ENCODE measurements at regions not wholly inside any gene's neighbourhood (a gene's known extent, or its start where the extent isn't known, plus 50 kb on each side); places are given as distances from the start of the nearest gene placed in this dataset.

- no peak for TF ChIP-seq CTCF (IDR thresholded peaks at IDR 0.05)
- Histone ChIP-seq H3K27me3 (no peaks in the 10 kb centered on the region), H3K9me3 (no peaks in the 10 kb centered on the region), H3K4me1 (ENCODE audit: control insufficient read depth in 1 of 2, insufficient read depth in 1 of 2, low read depth in 1 of 2, low read length in 1 of 2) (peaks cover 0 to 6% of the 10 kb centered on the region in 2 experiments), H3K4me3 (ENCODE audit: low read depth in 1 of 2, low read length in 1 of 2) (no peak overlapping the region), H3K27ac (no peak overlapping the region), H3K36me3 (no peaks in the 10 kb centered on the region)
These were observed 119.1 kb upstream of the C1orf174 start for GRCh38 chr1:4019147-4019521.

- H3K9me3 ChIP-seq = no peaks in the 10 kb centered on the region
- no peak for TF ChIP-seq CTCF (IDR thresholded peaks at IDR 0.05)
- H3K4me1 ChIP-seq (ENCODE audit: control insufficient read depth in 1 of 2, insufficient read depth in 1 of 2, low read depth in 1 of 2, low read length in 1 of 2) = peaks cover 0 to 6% of the 10 kb centered on the region in 2 experiments
These were observed 119.7 kb upstream of the C1orf174 start for GRCh38 chr1:4019606-4020331.

GRCh38 chr1:4020449-4020848 is 120.4 kb upstream of the C1orf174 start:
- peaks cover 0 to 6% of the 10 kb centered on the region in 2 experiments for H3K4me1 ChIP-seq (ENCODE audit: control insufficient read depth in 1 of 2, insufficient read depth in 1 of 2, low read depth in 1 of 2, low read length in 1 of 2)
- TF ChIP-seq CTCF (IDR thresholded peaks at IDR 0.05) = no peak
- H3K27me3 ChIP-seq = no peaks in the 10 kb centered on the region
- no peaks in the 10 kb centered on the region for H3K36me3 ChIP-seq
- no peak overlapping the region for H3K27ac ChIP-seq
- H3K4me3 ChIP-seq (ENCODE audit: low read depth in 1 of 2, low read length in 1 of 2) = no peak overlapping the region
- H3K9me3 ChIP-seq = no peaks in the 10 kb centered on the region

More at GRCh38 chr1:4019606-4020331, 119.7 kb upstream of the C1orf174 start:
- Histone ChIP-seq H3K27me3 (no peaks in the 10 kb centered on the region), H3K4me3 (ENCODE audit: low read depth in 1 of 2, low read length in 1 of 2) (no peak overlapping the region), H3K27ac (no peak overlapping the region), H3K36me3 (no peaks in the 10 kb centered on the region)

GRCh38 chr1:4021136-4021973 is 121.3 kb upstream of the C1orf174 start:
- Histone ChIP-seq H3K4me3 (ENCODE audit: low read depth in 1 of 2, low read length in 1 of 2) (no peak overlapping the region), H3K27ac (no peak overlapping the region), H3K9me3 (no peaks in the 10 kb centered on the region), H3K36me3 (no peaks in the 10 kb centered on the region), H3K4me1 (ENCODE audit: control insufficient read depth in 1 of 2, insufficient read depth in 1 of 2, low read depth in 1 of 2, low read length in 1 of 2) (peaks cover 0 to 6% of the 10 kb centered on the region in 2 experiments), H3K27me3 (no peaks in the 10 kb centered on the region)
- no peak for TF ChIP-seq CTCF (IDR thresholded peaks at IDR 0.05)

GRCh38 chr1:4021974-4022268 is 121.8 kb upstream of the C1orf174 start:
- TF ChIP-seq CTCF (IDR thresholded peaks at IDR 0.05) = no peak
- Histone ChIP-seq H3K9me3 (no peaks in the 10 kb centered on the region), H3K27me3 (no peaks in the 10 kb centered on the region), H3K4me3 (ENCODE audit: low read depth in 1 of 2, low read length in 1 of 2) (no peak overlapping the region), H3K36me3 (no peaks in the 10 kb centered on the region), H3K4me1 (ENCODE audit: control insufficient read depth in 1 of 2, insufficient read depth in 1 of 2, low read depth in 1 of 2, low read length in 1 of 2) (peaks cover 0 to 6% of the 10 kb centered on the region in 2 experiments), H3K27ac (no peak overlapping the region)

Measured in neutrophil (primary cell).